GM08714 (cell line): ENCODE measurements at regions not wholly inside any gene's neighbourhood (a gene's known extent, or its start where the extent isn't known, plus 50 kb on each side); places are given as distances from the start of the nearest gene placed in this dataset.

Experiments
- H3K4me3 ChIP-seq: fragments of 200-500 bp; sonication (Bioruptor generic); 2 replicates; pipeline ENCODE4 v1.5.1; 2014; ENCODE audit warnings: mild to moderate bottlenecking, low read length, inconsistent platforms
- ZNF274 ChIP-seq: IDR thresholded peaks from 2 replicates; pipeline ENCODE4 v1.6.1; 2012; ENCODE audit warnings: mild to moderate bottlenecking, low read depth, low read length

- TF ChIP-seq ZNF274, result no peak
- no peak overlapping the region for H3K4me3 ChIP-seq
Observed at GRCh38 chr21:31397515-31397926, 53.5 kb upstream of the TIAM1 start.

- TF ChIP-seq ZNF274, result no peak
- no peak overlapping the region for H3K4me3 ChIP-seq
Observed at GRCh38 chr21:31397030-31397429, 53.0 kb upstream of the TIAM1 start.

- H3K4me3 ChIP-seq, result no peak overlapping the region
- no peak for TF ChIP-seq ZNF274
Observed at GRCh38 chr21:31396399-31396798, 52.3 kb upstream of the TIAM1 start.

- no peak for TF ChIP-seq ZNF274
- H3K4me3 ChIP-seq, result no peak overlapping the region
Observed at GRCh38 chr21:31395791-31396190, 51.7 kb upstream of the TIAM1 start.

GRCh38 chr21:31395268-31395667 is 51.2 kb upstream of the TIAM1 start:
- no peak overlapping the region for H3K4me3 ChIP-seq
- no peak for TF ChIP-seq ZNF274

- no peak overlapping the region for H3K4me3 ChIP-seq
- no peak for TF ChIP-seq ZNF274
Observed at GRCh38 chr21:31394309-31394708, 50.2 kb upstream of the TIAM1 start.
